ENCODE measurements at regions not wholly inside any gene's neighbourhood (a gene's known extent, or its start where the extent isn't known, plus 50 kb on each side); places are given as distances from the start of the nearest gene placed in this dataset.
"Not testable (repeated sequence)": the region's sequence is repeated elsewhere in the genome, so short reads cannot be mapped to it uniquely, and the experiment has no call there.

GRCh38 chr2:203629699-203630098 lies 76.7 kb upstream of the CD28 start:
- Histone ChIP-seq H3K4me3 (ENCODE audit: low read depth, low read length) (no peak overlapping the region), H3K27ac (ENCODE audit: insufficient read depth, low read length, poor library complexity, severe bottlenecking) (no peak overlapping the region), H3K4me1 (ENCODE audit: control insufficient read depth, insufficient read depth, low read length, poor library complexity, severe bottlenecking) (no peaks in the 10 kb centered on the region), H3K36me3 (ENCODE audit: control insufficient read depth, insufficient read depth, low read length) (no peaks in the 10 kb centered on the region), H3K9me3 (ENCODE audit: control insufficient read depth in 2 of 2, low read length in 2 of 2) (no peaks in the 10 kb centered on the region), H3K27me3 (ENCODE audit: control insufficient read depth, insufficient read depth, low read length) (no peaks in the 10 kb centered on the region)
- Mint-ChIP-seq H3K36me3 (no peaks in the 10 kb centered on the region), H3K9me3 (peaks cover 0 to 1% (median 0%) of the 10 kb centered on the region in 7 donors), H3K27me3 (no peaks in the 10 kb centered on the region), H3K4me1 (peaks cover 0 to 3% (median under 1%) of the 10 kb centered on the region in 4 donors), H3K27ac (peak overlapping the region in 1 of 3 donors; percentile 18), H3K4me3 (no peak overlapping the region)
- DNase-seq = no peak
- ATAC-seq (ENCODE audit: low read depth in 2 of 2) = no peak

GRCh38 chr2:203631068-203631757 lies 75.2 kb upstream of the CD28 start:
- H3K4me1 Mint-ChIP-seq = peaks cover 0 to 2% (median 0%) of the 10 kb centered on the region in 4 donors
- H3K36me3 ChIP-seq (ENCODE audit: control insufficient read depth, insufficient read depth, low read length) = no peaks in the 10 kb centered on the region
- ATAC-seq (ENCODE audit: low read depth in 2 of 2) = no peak
- no peak overlapping the region for H3K4me3 ChIP-seq (ENCODE audit: low read depth, low read length)
- no peaks in the 10 kb centered on the region for H3K4me1 ChIP-seq (ENCODE audit: control insufficient read depth, insufficient read depth, low read length, poor library complexity, severe bottlenecking)
- H3K9me3 ChIP-seq (ENCODE audit: control insufficient read depth in 2 of 2, low read length in 2 of 2) = no peaks in the 10 kb centered on the region
- H3K27ac Mint-ChIP-seq = no peak overlapping the region
- no peak overlapping the region for H3K4me3 Mint-ChIP-seq
- H3K27me3 ChIP-seq (ENCODE audit: control insufficient read depth, insufficient read depth, low read length) = no peaks in the 10 kb centered on the region
- peaks cover 0 to 1% (median 0%) of the 10 kb centered on the region in 7 donors for H3K9me3 Mint-ChIP-seq
- H3K27me3 Mint-ChIP-seq = no peaks in the 10 kb centered on the region
- no peak overlapping the region for H3K27ac ChIP-seq (ENCODE audit: insufficient read depth, low read length, poor library complexity, severe bottlenecking)
- DNase-seq = no peak
- H3K36me3 Mint-ChIP-seq = no peaks in the 10 kb centered on the region

- Mint-ChIP-seq H3K27ac (peak overlapping the region; percentile 8 to 43 (median 41)), H3K27me3 (peaks cover 7% of the 10 kb centered on the region), H3K4me3 (no peak overlapping the region), H3K36me3 (no peaks in the 10 kb centered on the region), H3K4me1 (peaks cover 18 to 30% (median 21%) of the 10 kb centered on the region in 4 donors), H3K9me3 (no peaks in the 10 kb centered on the region)
- H3K9me3 ChIP-seq (ENCODE audit: control insufficient read depth in 2 of 2, low read length in 2 of 2) = no peaks in the 10 kb centered on the region
- DNase-seq = no peak
- H3K27ac ChIP-seq (ENCODE audit: insufficient read depth, low read length, poor library complexity, severe bottlenecking) = no peak overlapping the region
- no peaks in the 10 kb centered on the region for H3K36me3 ChIP-seq (ENCODE audit: control insufficient read depth, insufficient read depth, low read length)
- peaks cover 13% of the 10 kb centered on the region for H3K4me1 ChIP-seq (ENCODE audit: control insufficient read depth, insufficient read depth, low read length, poor library complexity, severe bottlenecking)
- H3K4me3 ChIP-seq (ENCODE audit: low read depth, low read length) = no peak overlapping the region
- H3K27me3 ChIP-seq (ENCODE audit: control insufficient read depth, insufficient read depth, low read length) = no peaks in the 10 kb centered on the region
- ATAC-seq (ENCODE audit: low read depth in 2 of 2) = no peak
Observed at GRCh38 chr2:203636588-203637470, 69.6 kb upstream of the CD28 start.

- H3K36me3 ChIP-seq (ENCODE audit: control insufficient read depth, insufficient read depth, low read length) = no peaks in the 10 kb centered on the region
- H3K4me3 ChIP-seq (ENCODE audit: low read depth, low read length) = no peak overlapping the region
- peak overlapping the region in 1 of 4 donors; percentile 4 for H3K4me3 Mint-ChIP-seq
- H3K4me1 ChIP-seq (ENCODE audit: control insufficient read depth, insufficient read depth, low read length, poor library complexity, severe bottlenecking) = peaks cover 13% of the 10 kb centered on the region
- no peaks in the 10 kb centered on the region for H3K9me3 Mint-ChIP-seq
- DNase-seq = no peak
- peaks cover 18 to 32% (median 21%) of the 10 kb centered on the region in 4 donors for H3K4me1 Mint-ChIP-seq
- H3K27me3 Mint-ChIP-seq = peaks cover 7% of the 10 kb centered on the region
- H3K27me3 ChIP-seq (ENCODE audit: control insufficient read depth, insufficient read depth, low read length) = no peaks in the 10 kb centered on the region
- peak overlapping the region; percentile 27 to 43 (median 41) for H3K27ac Mint-ChIP-seq
- H3K9me3 ChIP-seq (ENCODE audit: control insufficient read depth in 2 of 2, low read length in 2 of 2) = no peaks in the 10 kb centered on the region
- no peaks in the 10 kb centered on the region for H3K36me3 Mint-ChIP-seq
- no peak for ATAC-seq (ENCODE audit: low read depth in 2 of 2)
- no peak overlapping the region for H3K27ac ChIP-seq (ENCODE audit: insufficient read depth, low read length, poor library complexity, severe bottlenecking)
Observed at GRCh38 chr2:203637471-203638167, 68.8 kb upstream of the CD28 start.

- DNase-seq; ATAC-seq (ENCODE audit: low read depth in 2 of 2); H3K4me3 ChIP-seq (ENCODE audit: low read depth, low read length); H3K36me3 Mint-ChIP-seq; H3K4me3 Mint-ChIP-seq; H3K27ac ChIP-seq (ENCODE audit: insufficient read depth, low read length, poor library complexity, severe bottlenecking); H3K9me3 ChIP-seq (ENCODE audit: control insufficient read depth in 2 of 2, low read length in 2 of 2); H3K27me3 ChIP-seq (ENCODE audit: control insufficient read depth, insufficient read depth, low read length); H3K9me3 Mint-ChIP-seq; H3K36me3 ChIP-seq (ENCODE audit: control insufficient read depth, insufficient read depth, low read length); H3K27me3 Mint-ChIP-seq: not testable (repeated sequence)
- peaks cover 13% of the 10 kb centered on the region for H3K4me1 ChIP-seq (ENCODE audit: control insufficient read depth, insufficient read depth, low read length, poor library complexity, severe bottlenecking)
- Mint-ChIP-seq H3K27ac (peak overlapping the region in 1 of 3 donors; percentile 18), H3K4me1 (peaks cover 15 to 29% (median 20%) of the 10 kb centered on the region in 4 donors)
Observed at GRCh38 chr2:203641865-203642264, 64.6 kb upstream of the CD28 start.

- H3K27me3 Mint-ChIP-seq; H3K9me3 Mint-ChIP-seq; H3K27ac Mint-ChIP-seq; H3K36me3 Mint-ChIP-seq; H3K27me3 ChIP-seq (ENCODE audit: control insufficient read depth, insufficient read depth, low read length); ATAC-seq (ENCODE audit: low read depth in 2 of 2); H3K9me3 ChIP-seq (ENCODE audit: control insufficient read depth in 2 of 2, low read length in 2 of 2); H3K36me3 ChIP-seq (ENCODE audit: control insufficient read depth, insufficient read depth, low read length); DNase-seq; H3K4me3 Mint-ChIP-seq; H3K27ac ChIP-seq (ENCODE audit: insufficient read depth, low read length, poor library complexity, severe bottlenecking); H3K4me1 ChIP-seq (ENCODE audit: control insufficient read depth, insufficient read depth, low read length, poor library complexity, severe bottlenecking); H3K4me3 ChIP-seq (ENCODE audit: low read depth, low read length): not testable (repeated sequence)
- peaks cover 6 to 19% (median 11%) of the 10 kb centered on the region in 4 donors for H3K4me1 Mint-ChIP-seq
Observed at GRCh38 chr2:203642841-203643240, 63.6 kb upstream of the CD28 start.

- no peak for ATAC-seq (ENCODE audit: low read depth in 2 of 2)
- H3K36me3 Mint-ChIP-seq = no peaks in the 10 kb centered on the region
- H3K4me3 ChIP-seq (ENCODE audit: low read depth, low read length) = no peak overlapping the region
- no peaks in the 10 kb centered on the region for H3K9me3 Mint-ChIP-seq
- H3K27ac Mint-ChIP-seq = no peak overlapping the region
- H3K4me3 Mint-ChIP-seq = no peak overlapping the region
- H3K27me3 Mint-ChIP-seq = no peaks in the 10 kb centered on the region
- H3K36me3 ChIP-seq (ENCODE audit: control insufficient read depth, insufficient read depth, low read length) = no peaks in the 10 kb centered on the region
- no peak for DNase-seq
- H3K27me3 ChIP-seq (ENCODE audit: control insufficient read depth, insufficient read depth, low read length) = no peaks in the 10 kb centered on the region
- no peak overlapping the region for H3K27ac ChIP-seq (ENCODE audit: insufficient read depth, low read length, poor library complexity, severe bottlenecking)
- no peaks in the 10 kb centered on the region for H3K9me3 ChIP-seq (ENCODE audit: control insufficient read depth in 2 of 2, low read length in 2 of 2)
- H3K4me1 Mint-ChIP-seq = peaks cover 0 to 13% (median 7%) of the 10 kb centered on the region in 4 donors
- H3K4me1 ChIP-seq (ENCODE audit: control insufficient read depth, insufficient read depth, low read length, poor library complexity, severe bottlenecking) = no peaks in the 10 kb centered on the region
Observed at GRCh38 chr2:203645831-203646230, 60.6 kb upstream of the CD28 start.
